Prostate gland (tissue), 2 donors: ENCODE measurements at regions not wholly inside any gene's neighbourhood (a gene's known extent, or its start where the extent isn't known, plus 50 kb on each side); places are given as distances from the start of the nearest gene placed in this dataset.

Experiments used
- CTCF ChIP-seq, 4 experiments: fragments of 200-600 bp in 2 of 4; fragments of 450-650 bp in 2 of 4; sonication (generic) in 2 of 4; IDR thresholded peaks; 1 replicate in 3 of 4; 2 replicates in 1 of 4; pipeline ENCODE4 v1.5.1; 2016 to 2019; ENCODE audit warnings: antibody characterized with exemption in 4 of 4, mild to moderate bottlenecking in 2 of 4, moderate library complexity in 2 of 4
- POLR2A ChIP-seq: fragments of 450-650 bp; IDR thresholded peaks from one replicate; pipeline ENCODE4 v1.6.1; 2016; ENCODE audit warnings: antibody characterized with exemption, mild to moderate bottlenecking

- no peak for TF ChIP-seq CTCF (IDR thresholded peaks at IDR 0.05)
- TF ChIP-seq POLR2A = no peak
Measured at GRCh38 chr1:70910013-70910412, 137.6 kb downstream of the PTGER3 start.
